Medulla oblongata (tissue), 1 donor: ENCODE measurements at regions not wholly inside any gene's neighbourhood (a gene's known extent, or its start where the extent isn't known, plus 50 kb on each side); places are given as distances from the start of the nearest gene placed in this dataset.
A peak's percentile ranks its signal among the peaks of the same experiment; 100 is the strongest.
"Not testable (repeated sequence)": the region's sequence is repeated elsewhere in the genome, so short reads cannot be mapped to it uniquely, and the experiment has no call there.

Source experiments
- DNase-seq: peaks from one replicate; pipeline ENCODE4 v3.0.0-alpha.2; 2015; ENCODE audit errors: extremely low spot score

GRCh38 chr11:43123443-43123842 is 188.4 kb upstream of the API5 start:
- DNase-seq = no peak

GRCh38 chr11:43124272-43124935 is 187.4 kb upstream of the API5 start:
- DNase-seq = no peak

GRCh38 chr11:43129329-43129728 is 182.5 kb upstream of the API5 start:
- no peak for DNase-seq

DNA sequence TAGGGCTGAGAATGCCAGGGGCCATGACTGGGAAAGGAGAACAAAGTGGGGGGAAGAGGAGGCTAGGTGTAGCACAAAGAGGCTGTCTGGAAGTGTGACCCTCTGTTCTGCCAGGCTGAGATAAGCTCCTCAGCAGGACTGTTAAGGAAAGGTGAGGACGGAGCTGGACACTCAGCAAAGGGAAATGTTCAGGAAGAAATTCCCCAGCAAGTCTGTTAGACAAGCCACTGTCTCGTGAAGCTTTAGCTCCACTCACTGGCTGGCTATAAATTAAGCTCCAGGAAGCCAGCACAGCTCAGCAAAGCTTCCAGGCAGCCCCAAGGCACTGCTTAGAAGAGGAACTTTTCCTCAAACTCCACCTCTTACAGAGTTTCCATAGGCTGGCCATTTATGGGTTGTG is 181.2 kb upstream of the API5 start:
- DNase-seq = peak; percentile 51

DNA sequence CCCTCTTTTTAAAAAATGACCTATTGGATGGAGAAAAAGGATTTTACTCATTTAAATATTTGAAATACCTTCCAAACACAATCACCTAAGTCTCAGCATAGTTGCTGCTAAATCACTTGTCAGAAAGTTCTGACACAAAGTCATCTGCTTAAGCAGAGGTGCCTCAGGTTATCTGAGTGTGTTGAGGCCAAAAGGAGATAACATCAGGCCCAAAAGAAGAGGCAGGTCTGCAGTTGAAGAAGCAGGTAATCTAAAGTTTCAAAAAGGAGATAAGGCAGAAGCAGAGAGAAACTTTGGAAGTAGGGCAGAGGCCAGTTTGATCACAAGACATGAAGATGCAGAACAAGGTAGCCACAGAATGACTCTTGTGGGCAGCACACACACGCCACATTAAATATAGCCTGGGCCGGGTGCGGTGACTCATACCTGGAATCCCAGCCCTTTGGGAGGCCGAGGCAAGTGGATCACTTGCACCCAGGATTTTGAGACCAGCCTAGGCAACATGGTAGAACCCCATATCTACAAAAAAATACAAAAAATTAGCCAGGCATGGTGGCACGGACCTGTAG is 175.7 kb upstream of the API5 start:
- no peak for DNase-seq

GRCh38 chr11:43138621-43139140 is 173.1 kb upstream of the API5 start:
- no peak for DNase-seq

- no peak for DNase-seq
Measured at GRCh38 chr11:43145653-43146052, 166.1 kb upstream of the API5 start.

GRCh38 chr11:43150697-43151096 is 161.1 kb upstream of the API5 start:
- no peak for DNase-seq

DNA sequence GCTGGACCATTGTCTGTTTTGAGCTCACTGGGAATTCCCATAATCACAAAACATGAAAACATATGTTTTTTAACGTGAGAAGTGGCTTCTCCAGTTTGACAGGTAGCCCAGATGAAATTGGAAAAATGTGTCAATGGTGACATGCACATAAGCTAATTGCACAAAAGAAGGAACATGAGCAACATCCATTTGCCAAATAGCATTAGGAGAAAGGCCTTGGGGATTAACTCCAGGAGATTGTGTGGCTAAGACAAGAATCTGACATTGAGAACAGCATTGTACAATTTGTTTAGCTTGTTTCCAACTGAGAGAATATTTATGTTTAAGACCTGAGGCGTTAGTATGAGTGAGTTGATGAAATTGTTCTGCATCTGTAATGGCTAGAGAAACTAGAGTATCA is 147.0 kb upstream of the API5 start:
- no peak for DNase-seq

- not testable (repeated sequence) for DNase-seq
Measured at GRCh38 chr11:43165393-43165792, 146.4 kb upstream of the API5 start.

DNA sequence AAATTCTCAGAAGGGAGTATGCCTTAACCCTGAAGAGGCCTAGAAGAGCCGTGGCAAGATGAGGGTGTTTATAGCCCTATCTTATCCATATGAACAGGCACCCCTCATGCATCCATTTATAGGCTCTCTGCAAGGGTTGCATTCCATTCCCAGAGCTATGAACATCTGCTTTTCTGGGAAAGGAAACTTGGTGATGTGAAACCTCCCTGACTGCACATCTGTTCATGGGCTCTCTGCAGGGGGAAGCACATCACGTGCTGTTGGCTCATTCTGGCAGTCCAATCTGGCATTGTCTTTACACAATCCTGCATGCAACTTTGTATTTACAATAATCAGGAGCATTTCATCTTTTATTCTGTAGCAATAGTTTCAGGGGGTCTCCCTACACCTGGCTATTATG is 143.6 kb upstream of the API5 start:
- DNase-seq = not testable (repeated sequence)

- DNase-seq = no peak
Measured at GRCh38 chr11:43172477-43172876, 139.3 kb upstream of the API5 start.

- DNase-seq = no peak
Measured at GRCh38 chr11:43177975-43178374, 133.8 kb upstream of the API5 start.

DNA sequence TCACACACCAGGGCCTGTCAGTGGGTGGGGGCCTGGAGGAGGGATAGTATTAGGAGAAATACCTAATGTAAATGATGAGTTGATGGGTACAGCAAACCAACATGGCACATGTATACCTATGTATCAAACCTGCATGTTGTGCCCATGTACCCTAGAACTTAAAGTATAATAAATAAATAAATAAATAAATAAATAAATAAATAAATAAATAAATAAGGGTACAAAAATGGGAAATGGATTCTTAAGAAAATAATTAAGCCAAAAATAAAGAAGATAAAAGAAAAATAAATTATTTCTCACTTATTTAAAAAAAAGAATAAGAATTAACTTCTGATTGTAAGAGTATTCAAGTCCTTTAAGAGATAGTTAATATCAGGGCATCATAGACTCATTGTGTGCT is 117.3 kb upstream of the API5 start:
- not testable (repeated sequence) for DNase-seq

GRCh38 chr11:43197379-43197778 is 114.4 kb upstream of the API5 start:
- DNase-seq = no peak

DNA sequence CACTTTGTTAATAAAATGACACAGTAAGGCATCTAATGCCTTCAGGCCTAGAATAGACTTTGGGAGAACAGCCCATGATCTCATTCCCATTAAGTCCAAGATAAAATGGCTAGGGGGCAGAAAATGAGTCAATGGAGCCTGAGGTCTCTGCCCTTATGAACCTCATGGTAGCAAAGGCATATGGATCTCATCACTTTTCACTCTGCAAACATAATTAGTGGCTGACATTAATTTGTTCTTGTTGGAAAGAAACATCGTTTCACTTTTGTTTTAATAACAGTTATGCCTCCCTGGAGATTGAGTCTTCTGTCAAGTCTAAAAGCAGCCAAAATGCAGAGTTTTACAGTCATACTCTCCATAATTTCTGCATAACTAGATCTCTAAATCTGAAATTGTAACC is 111.8 kb upstream of the API5 start:
- DNase-seq = no peak

- no peak for DNase-seq
Measured at GRCh38 chr11:43212279-43212678, 99.5 kb upstream of the API5 start.

- no peak for DNase-seq
Measured at GRCh38 chr11:43214471-43214870, 97.3 kb upstream of the API5 start.

GRCh38 chr11:43217849-43218248 is 93.9 kb upstream of the API5 start:
- no peak for DNase-seq

DNA sequence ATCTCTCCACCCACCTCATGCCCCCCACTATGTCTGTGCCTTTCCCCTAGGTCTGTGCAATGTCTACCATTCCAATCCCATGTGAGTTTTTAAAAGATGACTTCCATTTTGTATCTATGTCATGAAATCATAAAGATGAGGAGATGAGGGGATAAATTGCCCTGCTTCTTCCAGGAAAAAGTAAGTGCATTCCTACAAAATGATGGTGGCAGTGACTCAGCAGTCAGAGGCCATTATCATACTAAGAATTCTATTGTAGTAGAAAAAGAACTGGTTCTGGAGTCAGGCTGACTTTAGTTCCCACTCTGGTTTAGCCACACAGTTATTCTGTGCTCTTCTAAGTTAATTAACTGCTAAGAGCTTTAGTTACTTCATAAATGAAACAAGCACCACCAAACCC is 89.6 kb upstream of the API5 start:
- no peak for DNase-seq

- DNase-seq = no peak
Measured at GRCh38 chr11:43223026-43223425, 88.8 kb upstream of the API5 start.

DNA sequence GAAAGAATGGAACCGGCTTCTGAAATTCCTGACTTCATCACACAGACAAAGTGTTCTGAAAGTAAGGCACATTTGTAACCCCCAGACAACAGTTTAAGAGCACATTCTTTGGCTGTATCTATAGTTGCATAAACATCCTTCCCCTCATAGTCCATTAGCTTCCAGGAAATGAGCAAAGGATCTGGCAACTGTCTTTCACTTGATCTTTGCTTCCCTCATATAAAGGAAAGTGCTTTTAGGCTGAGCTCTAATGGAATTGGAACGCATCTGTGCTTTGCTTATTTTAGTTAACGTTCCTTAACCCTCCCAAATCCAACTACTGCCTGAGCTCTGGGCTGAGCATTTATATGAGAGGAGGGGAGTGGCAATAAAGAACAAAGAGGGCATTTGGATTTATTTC is 76.9 kb upstream of the API5 start:
- no peak for DNase-seq

- DNase-seq = no peak
Measured at GRCh38 chr11:43238341-43238740, 73.5 kb upstream of the API5 start.

DNA sequence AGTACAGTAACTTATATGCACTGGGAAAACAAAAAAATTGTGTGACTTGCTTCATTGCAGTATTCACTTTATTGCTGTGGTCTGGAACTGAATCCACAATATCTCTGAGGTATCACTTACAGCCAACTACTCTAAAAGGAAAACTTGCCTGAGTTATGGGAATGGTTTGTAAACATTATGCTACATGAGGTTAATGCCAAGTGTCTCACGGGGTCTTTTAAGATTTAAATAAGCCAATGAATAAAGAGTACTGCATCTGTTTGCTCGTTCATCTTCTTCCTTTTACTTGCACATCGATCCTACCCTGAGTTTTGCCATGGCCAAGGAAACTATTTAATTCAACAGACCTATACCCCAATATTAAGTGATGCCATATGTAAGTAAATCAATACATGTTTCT is 72.0 kb upstream of the API5 start:
- no peak for DNase-seq
